GM23338 (cell line): ENCODE measurements at regions not wholly inside any gene's neighbourhood (a gene's known extent, or its start where the extent isn't known, plus 50 kb on each side); places are given as distances from the start of the nearest gene placed in this dataset.

Source experiments
- ATAC-seq: fragments of 200-7000 bp; cut with Tn5 transposase; 3 replicates; pipeline ENCODE4 v1.9.1; 2020
- DNase-seq: peaks from one replicate; pipeline ENCODE4 v3.0.0-alpha.2; 2015; ENCODE audit warnings: low spot score
- H2AFZ ChIP-seq: fragments of 200-600 bp; sonication (generic); 2 replicates; pipeline ENCODE4 v1.8.0; 2016; ENCODE audit warnings: antibody characterized with exemption, mild to moderate bottlenecking, moderate library complexity
- H3F3A ChIP-seq: fragments of 200-600 bp; sonication (generic); replicated peaks from 2 replicates; pipeline ENCODE4 v1.8.0; 2017; ENCODE audit warnings: antibody characterized with exemption, mixed run types, low read depth
- H3K27ac ChIP-seq: fragments of 200-600 bp; sonication (generic); 2 replicates; pipeline ENCODE4 v1.6.1; 2016; ENCODE audit warnings: low read depth
- H3K27me3 ChIP-seq: fragments of 200-600 bp; sonication (generic); 2 replicates; pipeline ENCODE4 v1.8.0; 2016; ENCODE audit warnings: mild to moderate bottlenecking, mixed run types, moderate library complexity; ENCODE audit not compliant: insufficient read depth
- H3K36me3 ChIP-seq: fragments of 200-600 bp; sonication (generic); 2 replicates; pipeline ENCODE4 v1.8.0; 2016; ENCODE audit warnings: mild to moderate bottlenecking; ENCODE audit not compliant: insufficient read depth
- H3K4me1 ChIP-seq: fragments of 200-600 bp; sonication (generic); 2 replicates; pipeline ENCODE4 v1.8.0; 2016; ENCODE audit warnings: mild to moderate bottlenecking, moderate library complexity; ENCODE audit not compliant: insufficient read depth
- H3K4me2 ChIP-seq: fragments of 200-600 bp; sonication (generic); 2 replicates; pipeline ENCODE4 v1.7.1; 2017; ENCODE audit warnings: mixed run types
- H3K4me3 ChIP-seq: fragments of 200-600 bp; sonication (generic); 2 replicates; pipeline ENCODE4 v1.6.1; 2016; ENCODE audit warnings: mixed run types
- H3K79me2 ChIP-seq: fragments of 200-600 bp; sonication (generic); replicated peaks from 2 replicates; pipeline ENCODE4 v1.8.0; 2017; ENCODE audit warnings: mild to moderate bottlenecking; ENCODE audit not compliant: insufficient read depth
- H3K9me2 ChIP-seq: fragments of 200-600 bp; sonication (generic); 2 replicates; pipeline ENCODE4 v1.8.0; 2017; ENCODE audit not compliant: insufficient read depth
- H4K20me1 ChIP-seq: fragments of 200-600 bp; sonication (generic); replicated peaks from 2 replicates; pipeline ENCODE4 v1.8.0; 2017; ENCODE audit warnings: mild to moderate bottlenecking; ENCODE audit not compliant: insufficient read depth
- H3K27ac Mint-ChIP-seq: 2 replicates; pipeline ENCODE4 v1.8.0; 2020; ENCODE audit warnings: inconsistent platforms, mild to moderate bottlenecking, moderate library complexity, mixed read lengths
- H3K27me3 Mint-ChIP-seq: 3 replicates; pipeline ENCODE4 v1.8.0; 2022; ENCODE audit warnings: low read depth, mild to moderate bottlenecking, moderate library complexity, mixed read lengths, inconsistent platforms; ENCODE audit not compliant: insufficient read depth, poor library complexity
- H3K36me3 Mint-ChIP-seq: 3 replicates; pipeline ENCODE4 v1.8.0; 2021; ENCODE audit warnings: low read depth, mild to moderate bottlenecking, inconsistent platforms, moderate library complexity, mixed read lengths
- H3K4me1 Mint-ChIP-seq: 3 replicates; pipeline ENCODE4 v1.8.0; 2020; ENCODE audit warnings: mild to moderate bottlenecking, inconsistent platforms, mixed read lengths
- H3K4me3 Mint-ChIP-seq: 3 replicates; pipeline ENCODE4 v1.8.0; 2021; ENCODE audit warnings: moderate library complexity, mild to moderate bottlenecking, inconsistent platforms, mixed read lengths
- H3K9me3 Mint-ChIP-seq: 3 replicates; pipeline ENCODE4 v1.8.0; 2020; ENCODE audit warnings: moderate library complexity, mild to moderate bottlenecking, inconsistent platforms, mixed read lengths
- CTCF ChIP-seq, 2 experiments: fragments of 200-600 bp in 1 of 2; sonication (generic) in 1 of 2; conservative IDR thresholded peaks; 2 replicates each; pipeline versions ENCODE4 v1.5.1 to v1.6.1; 2016 to 2017; ENCODE audit warnings: antibody characterized with exemption in 2 of 2, low read depth in 2 of 2, mild to moderate bottlenecking in 2 of 2, moderate library complexity in 1 of 2
- EZH2 ChIP-seq: fragments of 200-600 bp; sonication (generic); IDR thresholded peaks from one replicate; pipeline ENCODE4 v1.8.0; 2017; ENCODE audit warnings: antibody characterized with exemption, mild to moderate bottlenecking, low read depth; ENCODE audit not compliant: unreplicated experiment
- NANOG ChIP-seq: IDR thresholded peaks from 2 replicates; pipeline ENCODE4 v1.6.1; 2016; ENCODE audit warnings: antibody characterized with exemption, borderline replicate concordance
- POLR2AphosphoS5 ChIP-seq: IDR thresholded peaks from 2 replicates; pipeline ENCODE4 v1.6.1; 2016; ENCODE audit warnings: antibody characterized with exemption, low read depth
- STAT1 ChIP-seq: IDR thresholded peaks from one replicate; pipeline ENCODE4 v1.6.1; 2016; ENCODE audit warnings: antibody characterized with exemption; ENCODE audit not compliant: unreplicated experiment
- ZNF462 ChIP-seq: fragments of 250-450 bp; sonication (Bioruptor Pico); IDR thresholded peaks from 2 replicates; pipeline ENCODE4 v1.5.0; 2020; ENCODE audit warnings: mild to moderate bottlenecking, moderate library complexity

GRCh38 chr5:171681677-171682076 is 103.9 kb upstream of the SMIM23 start (continued):
- TF ChIP-seq CTCF (conservative IDR thresholded peaks at IDR 0.05; ENCODE audit: low read depth in 2 of 2) (no peak), POLR2AphosphoS5 (no peak)

- H3K27me3 Mint-ChIP-seq = peaks cover 7% of the 10 kb centered on the region
- H3K9me3 Mint-ChIP-seq = no peaks in the 10 kb centered on the region
- Histone ChIP-seq H3K4me1 (peaks cover 4% of the 10 kb centered on the region; the same call in 1 of the 2 replicates), H3F3A (no peaks in the 10 kb centered on the region), H3K27ac (no peak overlapping the region), H3K27me3 (no peaks in the 10 kb centered on the region), H3K79me2 (no peaks in the 10 kb centered on the region), H2AFZ (no peak overlapping the region), H3K9me2 (peaks cover 11% of the 10 kb centered on the region; the same call in 1 of the 2 replicates), H3K4me3 (no peak overlapping the region), H3K4me2 (no peak overlapping the region), H4K20me1 (no peaks in the 10 kb centered on the region), H3K36me3 (no peaks in the 10 kb centered on the region)
- no peaks in the 10 kb centered on the region for H3K36me3 Mint-ChIP-seq
- no peak overlapping the region for H3K4me3 Mint-ChIP-seq
- no peak for TF ChIP-seq CTCF (conservative IDR thresholded peaks at IDR 0.05; ENCODE audit: low read depth in 2 of 2)
- no peak for TF ChIP-seq NANOG
- no peak for TF ChIP-seq EZH2
- no peak for TF ChIP-seq STAT1
- TF ChIP-seq ZNF462 (CRISPR knock-in tag) = no peak
- H3K4me1 Mint-ChIP-seq = peaks cover 12% of the 10 kb centered on the region
- DNase-seq (no peak), ATAC-seq (no peak)
- no peak overlapping the region for H3K27ac Mint-ChIP-seq
Observed at GRCh38 chr5:171682801-171683200, 102.8 kb upstream of the SMIM23 start.
